GM21423 (cell line): ENCODE measurements at regions not wholly inside any gene's neighbourhood (a gene's known extent, or its start where the extent isn't known, plus 50 kb on each side); places are given as distances from the start of the nearest gene placed in this dataset.

Source experiments
- ATAC-seq: cut with Tn5 transposase; IDR thresholded peaks from one replicate; pipeline ENCODE4 v1.9.1; 2021; ENCODE audit warnings: mild to moderate bottlenecking, moderate library complexity; ENCODE audit not compliant: unreplicated experiment

- no peak for ATAC-seq
Observed at GRCh38 chr5:142508591-142508990, 177.3 kb downstream of the FGF1 start.

DNA sequence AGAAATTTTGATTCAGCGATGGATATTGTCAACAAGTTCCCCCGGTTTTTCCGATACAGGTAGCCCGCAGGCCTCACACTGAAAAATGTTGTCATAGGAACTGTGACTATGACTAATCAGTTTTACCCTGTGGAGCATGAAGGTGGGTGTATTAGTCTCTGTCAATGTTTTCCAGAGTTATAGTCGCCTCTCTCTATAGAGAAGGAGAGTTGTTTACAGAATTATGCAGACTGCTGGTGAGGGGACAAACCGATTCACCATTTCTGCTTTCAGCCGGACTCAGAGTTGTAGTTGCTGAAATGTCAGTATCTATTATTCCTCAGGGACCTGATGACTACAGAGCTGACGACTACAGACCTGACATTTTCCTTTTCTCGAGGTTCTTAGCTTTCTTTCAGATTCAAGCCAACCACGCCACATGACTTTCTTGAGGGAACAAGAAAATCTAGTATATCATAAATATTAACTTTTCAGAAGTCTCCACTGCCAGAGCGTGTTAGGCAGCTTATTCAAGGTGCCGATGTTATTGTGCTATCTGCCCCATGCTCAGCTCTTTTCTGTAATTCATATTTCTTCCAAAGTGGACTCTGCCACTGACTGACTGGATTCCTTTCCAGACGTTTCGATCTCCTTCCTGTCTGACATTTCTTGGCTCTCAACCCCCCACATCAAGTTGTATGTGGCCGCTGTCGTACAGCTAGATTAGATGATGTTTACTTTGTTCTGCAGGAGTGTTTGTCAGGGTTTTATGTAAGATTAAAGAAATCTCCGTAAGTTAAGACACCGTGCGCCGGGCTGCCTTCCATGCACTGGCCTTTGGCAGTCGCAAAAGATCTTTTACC is 178.1 kb downstream of the FGF1 start:
- peak; percentile 79 for ATAC-seq

GRCh38 chr5:142506756-142507155 is 179.1 kb downstream of the FGF1 start:
- ATAC-seq = no peak

DNA sequence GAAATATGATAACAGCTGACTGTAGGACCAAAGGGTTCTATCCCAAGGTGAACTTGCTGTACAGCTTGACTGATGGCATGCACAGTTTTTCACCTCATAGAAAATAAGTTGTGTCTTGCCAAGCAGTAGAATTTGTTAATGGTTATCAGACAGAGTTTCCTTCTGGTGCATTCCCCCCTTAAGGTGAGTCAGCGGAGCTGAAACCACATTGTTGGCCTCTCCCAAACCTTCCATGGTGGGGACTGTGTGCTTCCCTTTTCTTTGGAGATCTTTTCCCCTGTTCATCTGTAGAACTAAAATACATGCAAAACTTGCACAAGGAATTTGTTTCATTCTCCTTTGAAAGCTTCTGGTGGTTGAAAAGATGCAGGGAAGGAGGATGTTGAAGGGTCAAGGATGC is 179.8 kb downstream of the FGF1 start:
- no peak for ATAC-seq

- ATAC-seq = no peak
Observed at GRCh38 chr5:142501890-142502289, 177.1 kb upstream of the SPRY4 start.

- ATAC-seq = no peak
Observed at GRCh38 chr5:142500227-142500905, 175.5 kb upstream of the SPRY4 start.

DNA sequence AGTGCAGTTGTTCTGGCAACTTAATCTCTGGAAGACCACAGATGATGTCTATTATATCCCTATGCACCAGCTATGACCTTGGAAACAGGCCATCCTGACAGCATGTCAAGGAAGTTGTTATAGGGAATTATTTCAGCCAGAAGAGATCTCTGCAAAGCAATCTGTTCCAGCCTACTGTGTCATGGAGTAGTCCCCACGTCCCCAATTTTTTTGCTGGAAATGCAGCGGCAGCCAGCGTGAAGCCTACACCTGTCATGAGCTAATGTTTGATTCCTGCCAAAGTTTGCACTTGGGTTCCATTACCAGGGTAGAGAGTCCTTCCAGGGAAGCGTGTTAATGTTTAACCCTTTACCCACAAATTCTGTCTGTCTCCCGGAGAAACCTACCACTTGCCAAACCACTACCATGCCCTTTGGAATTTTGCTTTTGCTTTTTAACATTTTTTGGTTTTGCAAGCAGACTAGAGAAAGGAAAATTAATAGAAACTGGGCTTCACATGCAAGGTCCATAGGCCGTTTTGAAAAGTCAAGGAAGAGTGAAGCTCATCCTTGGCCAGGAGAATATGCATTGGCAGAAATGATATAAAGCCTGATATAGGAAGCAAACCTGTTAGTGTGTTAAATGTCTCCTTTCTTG is 174.9 kb upstream of the SPRY4 start:
- ATAC-seq = no peak

DNA sequence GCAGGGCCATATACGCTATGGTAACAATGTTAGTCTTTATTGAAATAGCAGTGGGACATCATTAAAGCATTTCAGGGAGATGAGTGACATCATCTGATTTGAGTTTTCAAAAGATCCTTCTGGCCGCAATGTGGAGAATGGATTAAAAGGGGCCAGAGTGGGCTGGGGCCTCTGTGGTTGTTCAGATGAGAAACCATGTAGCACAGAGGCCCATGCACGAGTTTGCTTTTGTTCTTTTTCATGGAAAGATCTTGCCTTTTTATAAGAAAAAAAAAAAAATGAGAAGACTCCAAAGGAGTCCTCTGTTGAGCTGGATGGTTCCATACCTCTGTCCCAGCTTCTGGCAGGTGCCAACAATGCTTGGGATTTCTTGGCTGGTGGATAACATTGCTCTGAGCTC is 173.5 kb upstream of the SPRY4 start:
- ATAC-seq = no peak

GRCh38 chr5:142495531-142495930 is 170.7 kb upstream of the SPRY4 start:
- ATAC-seq = no peak

DNA sequence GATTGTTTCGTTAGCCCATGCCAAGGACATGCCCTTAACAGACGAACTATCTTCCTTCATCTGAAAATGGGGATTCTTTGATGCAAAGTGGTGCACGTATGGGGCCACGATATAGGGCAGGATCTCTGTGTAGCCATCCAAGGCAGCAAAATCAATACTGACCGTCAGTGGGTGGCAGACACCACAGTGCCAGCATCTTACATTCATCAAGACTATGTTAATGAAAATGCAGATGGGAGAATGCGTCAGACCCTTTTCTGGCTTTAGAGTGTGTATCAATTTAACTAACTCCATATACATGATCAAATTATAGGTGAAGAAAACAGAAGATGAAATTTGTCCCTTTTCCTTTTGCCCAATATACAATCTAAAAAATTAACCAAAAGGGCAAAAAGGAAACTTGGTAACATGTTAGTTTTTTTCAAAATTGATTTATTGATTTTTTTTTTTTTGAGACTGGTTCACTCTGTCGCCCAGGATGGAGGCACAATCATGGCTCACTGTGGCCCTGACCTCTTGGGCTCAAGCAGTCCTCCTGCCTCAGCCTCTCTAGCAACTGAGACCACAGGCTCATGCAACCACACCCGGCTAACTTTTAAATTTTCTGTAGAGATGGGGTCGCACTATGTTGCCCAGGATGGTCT is 169.2 kb upstream of the SPRY4 start:
- no peak for ATAC-seq

GRCh38 chr5:142492781-142493281 is 168.0 kb upstream of the SPRY4 start:
- ATAC-seq = no peak

GRCh38 chr5:142491679-142492078 is 166.9 kb upstream of the SPRY4 start:
- ATAC-seq = no peak

- no peak for ATAC-seq
Observed at GRCh38 chr5:142491270-142491669, 166.4 kb upstream of the SPRY4 start.

GRCh38 chr5:142486581-142486980 is 161.8 kb upstream of the SPRY4 start:
- ATAC-seq = no peak

DNA sequence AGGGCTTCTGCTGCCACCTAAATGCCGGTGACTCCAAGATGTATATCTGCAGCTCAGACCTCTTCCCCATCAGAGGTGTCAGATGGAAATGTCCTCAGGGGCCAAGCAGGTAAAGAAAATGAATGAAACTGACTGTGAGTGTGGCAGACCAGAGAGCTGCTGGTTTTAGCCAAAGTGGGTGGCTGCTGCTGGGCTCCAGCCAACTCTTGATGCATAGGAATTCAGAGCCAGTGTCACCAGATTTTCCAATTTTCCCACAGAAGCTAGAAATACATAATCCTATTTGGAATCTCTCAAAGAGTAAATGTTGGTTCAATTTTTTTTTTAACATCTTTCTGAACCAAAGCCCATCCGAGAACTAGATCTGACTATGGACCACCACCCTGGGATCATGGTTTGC is 161.2 kb upstream of the SPRY4 start:
- ATAC-seq = no peak

DNA sequence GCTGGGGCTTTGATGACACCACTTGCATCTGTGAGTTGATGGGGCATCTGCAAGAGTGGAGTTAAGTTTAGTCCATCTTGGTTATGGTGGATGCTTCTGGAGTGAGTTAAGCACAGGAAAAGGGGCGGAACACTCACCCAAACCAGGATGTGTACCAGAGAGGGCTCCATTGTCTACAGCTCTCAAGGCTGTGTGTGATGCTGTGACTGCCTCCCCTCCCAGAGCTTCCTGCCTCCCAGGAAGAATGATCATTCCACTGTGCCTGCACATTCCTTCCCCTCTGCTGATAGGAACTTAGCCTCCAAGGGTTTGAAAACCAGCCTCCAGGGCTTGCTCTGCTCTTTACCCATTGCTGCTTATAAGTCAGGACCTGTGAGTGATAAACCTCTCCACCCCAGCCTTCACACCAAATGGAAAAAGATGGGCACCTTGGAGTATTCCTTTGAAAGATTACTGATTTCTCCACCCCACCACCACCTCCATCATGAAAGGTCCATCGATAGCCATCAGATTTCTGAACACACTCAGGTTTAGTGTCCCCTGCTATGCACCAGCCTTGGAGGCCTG is 160.1 kb upstream of the SPRY4 start:
- no peak for ATAC-seq

GRCh38 chr5:142482207-142482606 is 157.4 kb upstream of the SPRY4 start:
- ATAC-seq = no peak

GRCh38 chr5:142481410-142481809 is 156.6 kb upstream of the SPRY4 start:
- ATAC-seq = no peak

DNA sequence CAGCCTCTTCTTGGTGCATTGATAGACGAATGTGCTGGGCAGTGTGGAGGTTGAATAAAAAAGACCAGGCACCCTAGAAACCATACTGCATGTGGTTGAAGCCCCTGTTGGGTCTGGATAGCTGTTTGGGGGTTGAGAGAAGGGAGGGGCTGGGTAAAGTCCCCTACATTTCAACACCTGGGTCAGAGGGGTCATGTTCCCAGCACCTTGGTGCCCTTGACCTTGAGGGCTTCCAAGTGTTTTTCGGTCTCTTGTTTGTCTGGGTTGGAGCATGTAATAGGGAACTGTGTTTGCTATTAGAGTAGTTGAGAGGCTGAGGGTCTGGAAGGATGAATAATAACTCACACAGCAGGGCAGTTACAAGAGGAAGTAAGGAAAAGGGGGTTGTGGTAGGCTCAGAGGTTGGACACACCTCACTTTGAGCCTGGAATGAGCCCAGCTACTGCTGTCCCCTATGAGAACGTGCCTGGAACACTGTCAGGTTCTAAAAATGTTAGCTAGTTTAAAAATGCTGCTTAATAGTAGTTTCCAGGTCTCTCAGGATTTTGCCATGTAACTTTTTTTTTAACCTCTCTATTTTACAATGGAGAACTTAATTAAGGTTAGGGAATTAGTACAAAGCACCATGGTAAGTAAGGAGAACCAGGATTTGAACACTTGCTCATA is 155.2 kb upstream of the SPRY4 start:
- no peak for ATAC-seq

- no peak for ATAC-seq
Observed at GRCh38 chr5:142479150-142479549, 154.3 kb upstream of the SPRY4 start.
